HG02678 (cell line): ENCODE measurements at regions not wholly inside any gene's neighbourhood (a gene's known extent, or its start where the extent isn't known, plus 50 kb on each side); places are given as distances from the start of the nearest gene placed in this dataset.
"Not testable (repeated sequence)": the region's sequence is repeated elsewhere in the genome, so short reads cannot be mapped to it uniquely, and the experiment has no call there.

Experiments
- ATAC-seq: cut with Tn5 transposase; IDR thresholded peaks from one replicate; pipeline ENCODE4 v1.9.1; 2021; ENCODE audit warnings: mild to moderate bottlenecking, moderate library complexity; ENCODE audit not compliant: unreplicated experiment

GRCh38 chr6:122859676-122860075 is 70.6 kb downstream of the SMPDL3A start:
- no peak for ATAC-seq

GRCh38 chr6:122861594-122861993 is 72.5 kb downstream of the SMPDL3A start:
- no peak for ATAC-seq

GRCh38 chr6:122868137-122868536 is 79.1 kb downstream of the SMPDL3A start:
- ATAC-seq: no peak

GRCh38 chr6:122869437-122870024 is 80.5 kb downstream of the SMPDL3A start:
- peak; percentile 85 for ATAC-seq

GRCh38 chr6:122871079-122871478 is 82.0 kb downstream of the SMPDL3A start:
- ATAC-seq: no peak

- no peak for ATAC-seq
Observed at GRCh38 chr6:122872311-122872710, 83.3 kb downstream of the SMPDL3A start.

GRCh38 chr6:122877302-122877701 is 88.2 kb downstream of the SMPDL3A start:
- ATAC-seq: no peak

GRCh38 chr6:122878796-122879195 is 89.7 kb downstream of the SMPDL3A start:
- no peak for ATAC-seq

GRCh38 chr6:122886481-122886880 is 97.4 kb downstream of the SMPDL3A start:
- no peak for ATAC-seq

GRCh38 chr6:122887941-122888340 is 98.9 kb downstream of the SMPDL3A start:
- no peak for ATAC-seq

- ATAC-seq: not testable (repeated sequence)
Observed at GRCh38 chr6:122888680-122889079, 99.6 kb downstream of the SMPDL3A start.

GRCh38 chr6:122890250-122890649 is 101.2 kb downstream of the SMPDL3A start:
- no peak for ATAC-seq

- ATAC-seq: no peak
Observed at GRCh38 chr6:122894791-122895190, 101.2 kb upstream of the CLVS2 start.

GRCh38 chr6:122902326-122902725 is 93.7 kb upstream of the CLVS2 start:
- ATAC-seq: no peak

GRCh38 chr6:122903266-122903915 is 92.6 kb upstream of the CLVS2 start:
- no peak for ATAC-seq

- ATAC-seq: no peak
Observed at GRCh38 chr6:122904166-122904565, 91.9 kb upstream of the CLVS2 start.

- ATAC-seq: no peak
Observed at GRCh38 chr6:122913558-122913957, 82.5 kb upstream of the CLVS2 start.

- ATAC-seq: no peak
Observed at GRCh38 chr6:122918714-122919113, 77.3 kb upstream of the CLVS2 start.

- ATAC-seq: peak; percentile 74
Observed at GRCh38 chr6:122930252-122931180, 65.5 kb upstream of the CLVS2 start.

GRCh38 chr6:122931916-122932315 is 64.1 kb upstream of the CLVS2 start:
- no peak for ATAC-seq

GRCh38 chr6:122944936-122945335 is 51.1 kb upstream of the CLVS2 start:
- ATAC-seq: not testable (repeated sequence)
